Thymus (tissue), 11 donors: ENCODE measurements at regions not wholly inside any gene's neighbourhood (a gene's known extent, or its start where the extent isn't known, plus 50 kb on each side); places are given as distances from the start of the nearest gene placed in this dataset.

Experiments used
- DNase-seq, 9 donors: peaks; one replicate each; pipeline ENCODE4 v3.0.0-alpha.2; 2013; ENCODE audit warnings: low spot score in 9 of 9, low read depth in 6 of 9, missing footprints in 1 of 9
- H3K27ac ChIP-seq, 2 donors: one replicate each; pipeline ENCODE4 v1.5.1; 2013; ENCODE audit warnings: control low read depth in 1 of 2, low read depth in 1 of 2, low read length in 1 of 2, mild to moderate bottlenecking in 1 of 2, moderate library complexity in 1 of 2
- H3K27me3 ChIP-seq, 2 donors: one replicate each; pipeline ENCODE4 v1.5.1; 2013; ENCODE audit warnings: low read length in 1 of 2; ENCODE audit not compliant: control insufficient read depth in 2 of 2, insufficient read depth in 1 of 2
- H3K36me3 ChIP-seq, 2 donors: one replicate each; pipeline ENCODE4 v1.5.1; 2013; ENCODE audit warnings: low read length in 1 of 2, mild to moderate bottlenecking in 1 of 2, moderate library complexity in 1 of 2; ENCODE audit not compliant: control insufficient read depth in 2 of 2, insufficient read depth in 2 of 2
- H3K4me1 ChIP-seq, 2 donors: one replicate each; pipeline ENCODE4 v1.5.1; 2013; ENCODE audit warnings: low read length in 2 of 2; ENCODE audit not compliant: control insufficient read depth in 2 of 2, insufficient read depth in 2 of 2
- H3K4me3 ChIP-seq, 2 donors: one replicate each; pipeline ENCODE4 v1.5.1; 2013; ENCODE audit warnings: low read length in 2 of 2, control low read depth in 1 of 2, mild to moderate bottlenecking in 1 of 2
- H3K9me3 ChIP-seq, 2 donors: one replicate each; pipeline ENCODE4 v1.5.1; 2013; ENCODE audit warnings: low read length in 1 of 2, mild to moderate bottlenecking in 1 of 2; ENCODE audit not compliant: control insufficient read depth in 2 of 2, insufficient read depth in 1 of 2
- WGBS: extraction: QIAGEN DNeasy Blood & Tissue Kit; methylation state at CpG from one replicate; pipeline ENCODE4 v1.1.7; 2013; 5-methylcytosine and 5-hydroxymethylcytosine counted together
- donor health status: healthy.

DNA sequence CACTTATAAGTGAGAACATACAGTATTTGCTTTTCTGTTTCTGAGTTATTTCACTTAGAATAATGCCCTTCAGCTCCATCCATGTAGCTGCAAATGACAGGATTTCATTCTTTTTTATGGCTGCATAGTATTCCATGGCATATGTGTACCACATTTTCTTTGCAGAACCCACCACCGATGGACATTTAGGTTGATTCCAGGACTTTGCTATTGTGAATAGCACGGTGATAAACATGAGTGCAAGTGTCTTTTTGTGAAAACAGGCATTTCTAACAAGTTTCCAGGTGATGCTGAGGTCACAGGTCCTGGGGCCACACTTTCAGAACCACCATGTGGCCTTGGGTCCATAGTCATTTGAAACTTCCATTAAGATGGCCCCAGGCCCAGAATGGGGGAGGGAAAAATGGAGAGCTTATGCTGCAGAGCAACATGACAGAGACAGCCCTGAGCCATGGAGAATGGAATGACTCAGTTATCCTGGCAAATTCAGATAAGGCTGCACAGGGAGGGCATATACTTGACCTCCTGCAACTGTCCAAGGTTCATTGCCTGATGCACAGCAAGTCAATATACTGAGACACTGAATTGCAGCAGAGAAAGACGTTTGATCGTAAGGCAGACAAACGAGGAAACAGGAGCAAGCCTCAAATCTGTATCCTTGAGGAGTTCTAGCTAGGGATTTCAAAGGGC, 248.0 kb upstream of the GALNT17 start:
- Histone ChIP-seq H3K9me3 (no peaks in the 10 kb centered on the region), H3K4me1 (no peaks in the 10 kb centered on the region), H3K4me3 (no peak overlapping the region), H3K27me3 (no peaks in the 10 kb centered on the region), H3K27ac (no peak overlapping the region), H3K36me3 (no peaks in the 10 kb centered on the region)
- no peak for DNase-seq
- WGBS: 84% methylated on average over 5 of the region's 5 CpGs

DNA sequence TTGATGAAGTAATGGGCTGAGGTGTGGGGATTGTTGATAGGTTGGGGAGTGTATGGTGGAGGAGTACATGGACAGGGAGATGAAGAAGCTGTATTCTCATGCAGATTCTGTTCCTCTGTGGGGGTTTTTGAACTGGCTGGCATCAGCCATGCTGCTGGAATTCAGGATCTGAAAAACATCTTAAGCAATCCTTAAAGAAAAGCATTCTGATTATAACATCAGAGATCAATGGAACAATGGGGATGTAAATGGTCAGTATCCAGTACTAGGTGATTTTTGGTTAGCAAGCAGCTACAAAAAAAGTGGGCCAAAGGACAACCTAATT, 247.5 kb upstream of the GALNT17 start:
- no peaks in the 10 kb centered on the region for H3K27me3 ChIP-seq
- no peaks in the 10 kb centered on the region for H3K9me3 ChIP-seq
- H3K27ac ChIP-seq: no peak overlapping the region
- no peak for DNase-seq
- no peaks in the 10 kb centered on the region for H3K4me1 ChIP-seq
- H3K4me3 ChIP-seq: no peak overlapping the region
- H3K36me3 ChIP-seq: no peaks in the 10 kb centered on the region

DNA sequence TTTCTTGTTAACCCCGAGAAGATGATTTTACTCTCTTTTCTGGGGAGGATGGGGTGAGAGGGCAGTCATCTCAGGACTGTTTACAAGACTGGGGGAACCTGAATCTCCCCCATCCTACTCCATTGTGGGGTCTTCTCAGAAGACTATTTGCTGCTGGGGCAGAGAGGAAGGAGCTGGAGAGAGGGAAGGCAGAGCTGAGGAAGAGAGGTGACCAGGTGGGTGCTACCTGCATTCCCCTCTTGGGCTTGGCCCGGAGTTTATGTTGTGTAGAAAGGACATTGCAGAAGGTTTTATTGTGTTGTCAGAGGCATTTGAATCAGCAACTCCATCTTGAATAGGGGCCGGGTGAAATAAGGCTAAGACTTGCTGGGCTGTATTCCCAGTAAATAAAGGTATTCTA, 247.1 kb upstream of the GALNT17 start:
- Histone ChIP-seq H3K4me1 (no peaks in the 10 kb centered on the region), H3K9me3 (no peaks in the 10 kb centered on the region)

DNA sequence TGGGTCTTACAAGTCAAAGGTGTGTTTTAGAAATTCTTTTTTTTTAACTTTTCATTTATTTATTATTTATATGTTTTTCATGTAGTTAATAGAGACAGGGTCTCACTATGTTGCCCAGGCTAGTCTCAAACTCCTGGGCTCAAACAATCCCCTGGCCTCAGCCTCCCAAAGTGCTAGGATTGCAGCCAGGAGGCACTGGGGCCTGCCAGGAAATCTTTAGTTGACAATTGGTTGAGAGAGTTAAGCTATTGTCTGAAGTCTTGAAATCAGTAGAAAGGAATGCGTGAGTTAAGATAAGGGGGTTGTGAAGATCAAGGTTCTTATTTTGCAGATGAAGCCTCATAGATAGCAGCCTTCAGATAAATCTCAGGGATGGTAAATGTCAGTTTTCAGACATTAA, 245.4 kb upstream of the GALNT17 start:
- no peak overlapping the region for H3K4me3 ChIP-seq
- no peaks in the 10 kb centered on the region for H3K27me3 ChIP-seq
- H3K36me3 ChIP-seq: no peaks in the 10 kb centered on the region
- no peak for DNase-seq
- no peaks in the 10 kb centered on the region for H3K4me1 ChIP-seq
- H3K9me3 ChIP-seq: no peaks in the 10 kb centered on the region
- H3K27ac ChIP-seq: no peak overlapping the region
- WGBS: 71% methylated on average over 1 of the region's 1 CpG

More for the DNA sequence above, 247.1 kb upstream of the GALNT17 start:
- DNase-seq: no peak
- Histone ChIP-seq H3K36me3 (no peaks in the 10 kb centered on the region), H3K27me3 (no peaks in the 10 kb centered on the region), H3K4me3 (no peak overlapping the region), H3K27ac (no peak overlapping the region)
- WGBS: 86% methylated on average over 3 of the region's 3 CpGs

DNA sequence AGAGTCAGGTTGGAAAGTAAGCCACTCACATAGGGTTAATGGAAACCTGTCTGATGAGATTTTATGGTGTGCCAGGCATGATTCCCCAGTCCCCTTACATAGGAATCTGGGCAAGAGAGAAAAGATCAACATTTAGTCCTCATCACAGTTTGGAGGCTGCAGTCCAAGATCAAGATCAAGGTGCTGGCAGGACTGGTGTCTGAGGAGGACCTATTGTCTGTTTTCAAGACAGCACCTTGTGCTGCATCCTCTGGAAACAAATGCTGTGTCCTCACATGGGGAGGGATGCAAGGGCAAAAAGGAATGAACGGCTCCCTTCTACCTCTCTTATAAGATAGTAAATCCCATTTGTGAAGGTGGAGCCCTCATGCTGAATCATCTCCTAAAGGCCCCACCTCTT, 244.8 kb upstream of the GALNT17 start:
- no peak for DNase-seq
- no peak overlapping the region for H3K27ac ChIP-seq
- H3K36me3 ChIP-seq: no peaks in the 10 kb centered on the region
- 84% methylated on average over 1 of the region's 1 CpG for WGBS
- H3K9me3 ChIP-seq: no peaks in the 10 kb centered on the region
- H3K27me3 ChIP-seq: no peaks in the 10 kb centered on the region
- H3K4me3 ChIP-seq: no peak overlapping the region
- no peaks in the 10 kb centered on the region for H3K4me1 ChIP-seq

DNA sequence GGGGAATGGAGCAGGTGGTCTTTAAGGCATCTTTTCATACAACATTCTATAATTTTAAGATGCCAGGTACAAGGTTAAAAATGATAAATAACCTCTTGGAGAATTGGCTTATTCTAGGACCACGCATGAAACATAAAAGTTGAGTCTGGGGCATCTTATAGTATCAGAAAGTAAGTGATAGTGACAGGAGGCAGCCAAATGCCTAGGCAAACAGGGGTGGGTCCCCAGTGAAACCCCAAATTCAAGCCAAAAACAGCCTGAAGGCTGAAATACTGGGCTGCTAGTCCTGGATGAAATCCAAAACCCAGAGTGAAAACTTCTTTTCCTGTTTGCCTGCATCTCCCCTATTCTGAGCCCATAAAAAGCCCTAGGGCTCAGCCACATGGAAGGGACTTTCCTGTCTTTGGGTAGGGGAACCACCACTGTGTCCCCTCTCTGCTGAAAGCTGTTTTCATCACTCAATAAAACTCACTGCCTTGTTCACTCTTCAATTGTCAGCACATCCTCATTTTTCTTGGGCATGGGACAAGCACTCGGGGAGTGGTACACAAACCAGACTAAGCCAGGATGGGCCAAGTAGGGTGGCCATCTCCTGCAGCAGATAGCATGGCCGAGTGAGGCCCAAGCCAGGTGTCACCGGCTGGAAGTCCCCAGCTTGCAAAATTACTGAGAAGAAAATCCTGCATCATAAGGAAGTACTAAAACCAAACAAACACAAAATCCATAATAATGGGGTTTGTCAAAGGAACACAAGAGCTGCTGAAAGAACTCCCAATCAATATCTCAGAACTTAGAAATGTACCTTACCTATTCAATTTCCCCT, 241.6 kb upstream of the GALNT17 start:
- no peak overlapping the region for H3K4me3 ChIP-seq
- H3K9me3 ChIP-seq: no peaks in the 10 kb centered on the region
- 87% methylated on average over 4 of the region's 4 CpGs for WGBS
- no peak overlapping the region for H3K27ac ChIP-seq
- no peak for DNase-seq
- H3K27me3 ChIP-seq: no peaks in the 10 kb centered on the region
- H3K36me3 ChIP-seq: no peaks in the 10 kb centered on the region
- H3K4me1 ChIP-seq: peaks cover 0 to 2% of the 10 kb centered on the region in 2 donors

DNA sequence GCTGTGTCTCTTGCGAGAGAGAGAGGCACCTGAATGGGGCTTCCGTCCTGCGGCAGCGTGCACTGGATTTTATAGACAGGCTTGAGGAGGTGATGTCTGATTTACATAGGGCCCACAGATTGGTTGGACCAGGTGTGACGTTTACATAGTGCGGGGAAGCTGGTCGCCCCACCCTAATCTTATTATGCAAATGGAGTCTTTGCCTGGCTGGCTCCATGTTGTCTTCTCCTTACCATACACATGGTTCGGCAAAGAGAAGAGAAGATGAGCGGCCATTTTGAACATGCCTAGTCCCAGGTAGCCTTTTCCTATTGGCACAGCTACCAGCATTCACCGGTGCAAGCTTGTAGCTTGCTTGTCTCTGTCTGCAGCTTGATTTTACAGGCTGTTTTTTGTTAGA, 238.5 kb upstream of the GALNT17 start:
- H3K4me3 ChIP-seq: no peak overlapping the region
- H3K27me3 ChIP-seq: no peaks in the 10 kb centered on the region
- no peak for DNase-seq
- 95% methylated on average over 10 of the region's 10 CpGs for WGBS
- no peaks in the 10 kb centered on the region for H3K36me3 ChIP-seq
- H3K4me1 ChIP-seq: peaks cover 0 to 2% of the 10 kb centered on the region in 2 donors
- no peaks in the 10 kb centered on the region for H3K9me3 ChIP-seq
- H3K27ac ChIP-seq: no peak overlapping the region

DNA sequence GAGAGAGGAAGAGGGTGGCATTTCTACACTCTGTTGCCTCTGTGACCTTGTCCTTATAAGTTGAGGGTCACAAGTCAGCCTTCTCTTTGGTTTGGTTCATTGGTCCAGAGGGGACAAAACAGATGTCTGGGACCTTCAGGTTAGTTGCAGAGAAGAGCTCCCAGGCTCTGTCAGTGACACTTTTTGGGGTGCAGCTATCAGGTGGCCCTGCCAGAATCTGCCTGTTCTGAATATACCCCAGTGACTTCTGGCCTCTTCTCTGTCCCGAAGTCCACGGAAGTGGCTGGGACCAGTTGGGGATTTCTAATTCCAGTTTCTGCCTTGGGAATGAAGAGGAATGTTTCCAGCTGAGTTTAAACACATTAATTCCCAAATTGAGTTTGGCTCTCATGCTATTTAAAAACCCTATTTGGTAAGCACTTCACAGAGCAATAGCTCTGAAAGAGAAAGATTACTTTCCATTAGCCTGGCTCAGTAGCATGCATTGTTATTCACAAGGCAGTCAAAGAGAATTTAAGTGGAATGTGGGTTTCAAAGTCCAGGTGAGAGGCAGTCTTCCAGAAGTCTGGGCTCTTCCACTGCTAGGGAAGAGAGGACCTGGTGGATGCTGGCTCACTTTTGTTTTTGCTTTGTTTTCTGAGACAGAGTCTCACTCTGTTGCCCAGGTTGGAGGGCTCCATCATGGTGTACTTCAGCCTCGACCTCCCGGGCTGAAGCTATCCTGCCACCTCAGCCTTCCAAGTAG, 237.8 kb upstream of the GALNT17 start:
- no peaks in the 10 kb centered on the region for H3K27me3 ChIP-seq
- no peak overlapping the region for H3K4me3 ChIP-seq
- H3K9me3 ChIP-seq: no peaks in the 10 kb centered on the region
- peaks cover 0 to 2% of the 10 kb centered on the region in 2 donors for H3K4me1 ChIP-seq
- no peaks in the 10 kb centered on the region for H3K36me3 ChIP-seq
- no peak for DNase-seq
- 79% methylated on average over 4 of the region's 4 CpGs for WGBS
- H3K27ac ChIP-seq: no peak overlapping the region

DNA sequence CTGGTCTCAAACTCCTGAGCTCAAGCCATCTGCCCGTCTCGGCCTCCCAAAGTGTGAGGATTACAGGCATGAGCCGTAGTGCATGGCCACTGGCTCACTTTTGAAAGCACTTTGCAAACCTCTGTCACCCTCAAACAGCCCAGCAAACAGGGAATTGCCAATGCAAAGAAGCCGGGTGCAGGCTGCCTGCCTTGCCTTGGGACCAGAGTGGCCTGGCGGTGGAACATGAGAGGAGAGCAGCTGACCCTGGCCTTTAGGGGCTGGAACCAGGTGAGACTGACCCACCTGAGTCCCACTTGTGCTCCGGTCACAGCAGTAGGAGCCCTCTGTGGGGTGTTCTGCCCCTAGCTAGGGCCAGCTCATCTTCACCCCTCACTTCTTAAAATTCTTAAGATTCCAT, 237.1 kb upstream of the GALNT17 start:
- Histone ChIP-seq H3K27ac (no peak overlapping the region), H3K4me1 (peaks cover 0 to 2% of the 10 kb centered on the region in 2 donors), H3K27me3 (no peaks in the 10 kb centered on the region), H3K9me3 (no peaks in the 10 kb centered on the region), H3K36me3 (no peaks in the 10 kb centered on the region), H3K4me3 (no peak overlapping the region)
- WGBS: 93% methylated on average over 6 of the region's 6 CpGs
- DNase-seq: no peak
